IMR-90 (cell line): ENCODE measurements at regions not wholly inside any gene's neighbourhood (a gene's known extent, or its start where the extent isn't known, plus 50 kb on each side); places are given as distances from the start of the nearest gene placed in this dataset.

ENCODE experiments used
- ATAC-seq: fragments of 200-7000 bp; cut with Tn5 transposase; 2 replicates; pipeline ENCODE4 v1.9.1; 2020; ENCODE audit warnings: low read depth, mild to moderate bottlenecking, moderate library complexity
- BruUV-seq: library from RNA; stranded (reverse); fragments of 400-500 nt; replicated peaks from 2 replicates; lab custom pipeline; 2021; lab: Mats Ljungman, UMichigan
- CTCF ChIA-PET: fragments of 300-600 bp; formaldehyde crosslinking; extraction: SDS; loops from one replicate; lab custom pipeline; 2021; ENCODE audit warnings: antibody characterized with exemption; lab: Yijun Ruan, JAX
- POLR2A ChIA-PET: fragments of 300-600 bp; sonication (Branson Sonifier 250); formaldehyde crosslinking; loops from one replicate; lab custom pipeline; 2022; ENCODE audit warnings: antibody characterized with exemption; ENCODE audit not compliant: unreplicated experiment; lab: Charles Lee
- DNase-seq: peaks from one replicate; pipeline ENCODE4 v3.0.0; 2013
- H2AFZ ChIP-seq: replicated peaks from 2 replicates; pipeline ENCODE3; 2013; ENCODE audit warnings: low read length, mild to moderate bottlenecking; ENCODE audit not compliant: poor library complexity
- H2AK5ac ChIP-seq: 2 replicates; pipeline ENCODE4 v1.6.1; 2013; ENCODE audit warnings: low read depth, low read length, inconsistent platforms
- H2AK9ac ChIP-seq: replicated peaks from 2 replicates; pipeline ENCODE3; 2013; ENCODE audit warnings: mild to moderate bottlenecking, low read depth, low read length, moderate library complexity; ENCODE audit not compliant: poor library complexity
- H2BK120ac ChIP-seq: 2 replicates; pipeline ENCODE4 v1.6.1; 2013; ENCODE audit warnings: low read depth, low read length, inconsistent platforms
- H2BK15ac ChIP-seq: 3 replicates; pipeline ENCODE4 v1.6.1; 2013; ENCODE audit warnings: low read depth, low read length, inconsistent platforms
- H2BK20ac ChIP-seq: 2 replicates; pipeline ENCODE4 v1.6.1; 2013; ENCODE audit warnings: low read depth, mild to moderate bottlenecking, inconsistent platforms, low read length, moderate library complexity
- H2BK5ac ChIP-seq: 2 replicates; pipeline ENCODE4 v1.6.1; 2013; ENCODE audit warnings: mild to moderate bottlenecking, low read depth, low read length, inconsistent platforms; ENCODE audit not compliant: poor library complexity, severe bottlenecking
- H3K14ac ChIP-seq: replicated peaks from 2 replicates; pipeline ENCODE4 v1.6.1; 2013; ENCODE audit warnings: low read depth, low read length, inconsistent platforms
- H3K18ac ChIP-seq: 2 replicates; pipeline ENCODE4 v1.6.1; 2013; ENCODE audit warnings: low read depth, low read length, control low read depth
- H3K23ac ChIP-seq: 2 replicates; pipeline ENCODE4 v1.6.1; 2013; ENCODE audit warnings: low read depth, low read length, inconsistent platforms
- H3K27ac ChIP-seq: 2 replicates; pipeline ENCODE4 v1.5.1; 2013; ENCODE audit warnings: mild to moderate bottlenecking, control low read depth, low read length; ENCODE audit not compliant: insufficient read depth
- H3K27me3 ChIP-seq: 2 replicates; pipeline ENCODE4 v1.6.1; 2013; ENCODE audit warnings: low read length; ENCODE audit not compliant: control insufficient read depth, insufficient read depth
- H3K36me3 ChIP-seq: 2 replicates; pipeline ENCODE4 v1.6.1; 2013; ENCODE audit warnings: low read length, mixed read lengths; ENCODE audit not compliant: control insufficient read depth, insufficient read depth
- H3K4ac ChIP-seq: 2 replicates; pipeline ENCODE4 v1.6.1; 2013; ENCODE audit warnings: low read depth, low read length, inconsistent platforms
- H3K4me1 ChIP-seq: 2 replicates; pipeline ENCODE4 v1.6.1; 2013; ENCODE audit warnings: low read length, mixed read lengths; ENCODE audit not compliant: control insufficient read depth, insufficient read depth
- H3K4me2 ChIP-seq: 2 replicates; pipeline ENCODE4 v1.6.1; 2013; ENCODE audit warnings: low read depth, mild to moderate bottlenecking, control low read depth, low read length, moderate library complexity
- H3K4me3 ChIP-seq: 2 replicates; pipeline ENCODE4 v1.5.1; 2013; ENCODE audit warnings: low read depth, mild to moderate bottlenecking, control low read depth, low read length, moderate library complexity; ENCODE audit not compliant: insufficient read depth
- H3K56ac ChIP-seq: 2 replicates; pipeline ENCODE4 v1.6.1; 2013; ENCODE audit warnings: low read length, inconsistent platforms; ENCODE audit not compliant: insufficient read depth; ENCODE audit errors: extremely low read depth
- H3K79me1 ChIP-seq, 2 experiments: 2 replicates each; pipeline ENCODE4 v1.6.1; 2013; ENCODE audit warnings: low read length in 2 of 2, inconsistent platforms in 1 of 2, low read depth in 1 of 2
- H3K9ac ChIP-seq: 2 replicates; pipeline ENCODE4 v1.6.1; 2013; ENCODE audit warnings: low read depth, low read length, control low read depth
- H3K9me1 ChIP-seq: 2 replicates; pipeline ENCODE4 v1.6.1; 2013; ENCODE audit warnings: low read length, inconsistent platforms; ENCODE audit not compliant: insufficient read depth
- H3K9me3 ChIP-seq: 2 replicates; pipeline ENCODE4 v1.6.1; 2013; ENCODE audit warnings: low read length; ENCODE audit not compliant: control insufficient read depth, insufficient read depth
- H4K20me1 ChIP-seq: 2 replicates; pipeline ENCODE4 v1.6.1; 2013; ENCODE audit warnings: low read length, inconsistent platforms; ENCODE audit not compliant: insufficient read depth
- H4K5ac ChIP-seq: 2 replicates; pipeline ENCODE4 v1.6.1; 2013; ENCODE audit warnings: mild to moderate bottlenecking, low read depth, low read length, control low read depth
- H4K8ac ChIP-seq, 2 experiments: 2 replicates each; pipeline ENCODE4 v1.6.1; 2013; ENCODE audit warnings: low read depth in 2 of 2, low read length in 2 of 2, control low read depth in 1 of 2, inconsistent platforms in 1 of 2
- H4K91ac ChIP-seq: 2 replicates; pipeline ENCODE4 v1.6.1; 2013; ENCODE audit warnings: low read depth, low read length, inconsistent platforms; ENCODE audit not compliant: insufficient read depth
- BHLHE40 ChIP-seq: fragments of 150-350 bp; IDR thresholded peaks from 2 replicates; pipeline ENCODE4 v1.6.1; 2016; ENCODE audit warnings: mild to moderate bottlenecking, low read depth, low read length
- CEBPB ChIP-seq: IDR thresholded peaks from 2 replicates; pipeline ENCODE4 v1.6.1; 2012; ENCODE audit warnings: low read depth, low read length, improper control_type of control experiment
- FOS ChIP-seq: fragments of 150-350 bp; IDR thresholded peaks from 2 replicates; pipeline ENCODE4 v1.6.1; 2016; ENCODE audit warnings: low read depth, low read length
- MAFK ChIP-seq: IDR thresholded peaks from 2 replicates; pipeline ENCODE4 v1.6.1; 2012; ENCODE audit warnings: low read depth, low read length, improper control_type of control experiment
- MAZ ChIP-seq: IDR thresholded peaks from 2 replicates; pipeline ENCODE4 v1.6.1; 2012; ENCODE audit warnings: low read depth, mild to moderate bottlenecking, low read length, improper control_type of control experiment, moderate library complexity, borderline replicate concordance
- MXI1 ChIP-seq: IDR thresholded peaks from 2 replicates; pipeline ENCODE4 v1.6.1; 2012; ENCODE audit warnings: low read depth, mild to moderate bottlenecking, low read length, moderate library complexity, borderline replicate concordance
- NFE2L2 ChIP-seq: fragments of 150-350 bp; IDR thresholded peaks from 2 replicates; pipeline ENCODE4 v1.6.1; 2016; ENCODE audit warnings: low read depth, mild to moderate bottlenecking, low read length
- POLR2A ChIP-seq: IDR thresholded peaks from 2 replicates; pipeline ENCODE4 v1.6.1; 2012; ENCODE audit warnings: mild to moderate bottlenecking, low read depth, low read length
- RAD21 ChIP-seq: IDR thresholded peaks from 2 replicates; pipeline ENCODE4 v1.6.1; 2012; ENCODE audit warnings: low read length, improper control_type of control experiment
- RFX5 ChIP-seq: IDR thresholded peaks from 2 replicates; pipeline ENCODE4 v1.8.0; 2012; ENCODE audit warnings: low read depth, mild to moderate bottlenecking, low read length, moderate library complexity
- SMC3 ChIP-seq: fragments of 150-350 bp; IDR thresholded peaks from 2 replicates; pipeline ENCODE4 v1.6.1; 2016; ENCODE audit warnings: low read depth, mild to moderate bottlenecking, antibody characterized with exemption, low read length, moderate library complexity
- WGBS, 2 experiments: methylation state at CpG; one replicate each; pipeline versions ENCODE4 v1.1.5 to v1.1.7; 2013; ENCODE audit warnings: missing lambda C conversion rate in 2 of 2; ENCODE audit not compliant: insufficient read length in 1 of 2; ENCODE audit errors: extremely low coverage in 2 of 2; 5-methylcytosine and 5-hydroxymethylcytosine counted together
- dilution Hi-C: fragments of 300-500 bp; cut with HindIII; formaldehyde crosslinking; loops from one replicate; pipeline ENCODE4 v1.14.3; 2018; ENCODE audit warnings: low sequenced_read_pairs; ENCODE audit not compliant: unreplicated experiment
- in situ Hi-C: fragments of 300-500 bp; cut with MboI; formaldehyde crosslinking; loops from 3 replicates; pipeline ENCODE4 v1.14.3; 2019; ENCODE audit warnings: low sequenced_read_pairs, inconsistent platforms, mixed read lengths
- intact Hi-C: fragments of 100-400 bp; cut with micrococcal nuclease; formaldehyde crosslinking; loops from 2 replicates; pipeline ENCODE4 v1.10.0; 2022
- TF ChIP-seq, protein P1 (sequence below): conservative IDR thresholded peaks from 2 replicates; pipeline ENCODE4 v1.5.1; 2012; ENCODE audit warnings: mild to moderate bottlenecking, low read depth, low read length, improper control_type of control experiment
- TF ChIP-seq, protein P2 (sequence below): fragments of 150-350 bp; IDR thresholded peaks from 2 replicates; pipeline ENCODE4 v1.6.1; 2016; ENCODE audit warnings: low read depth, mild to moderate bottlenecking, low read length, moderate library complexity, borderline replicate concordance
- TF ChIP-seq, protein P3 (sequence below): fragments of 150-350 bp; IDR thresholded peaks from 2 replicates; pipeline ENCODE4 v1.6.1; 2017; ENCODE audit warnings: mild to moderate bottlenecking, antibody characterized with exemption, low read length, low read depth

DNA sequence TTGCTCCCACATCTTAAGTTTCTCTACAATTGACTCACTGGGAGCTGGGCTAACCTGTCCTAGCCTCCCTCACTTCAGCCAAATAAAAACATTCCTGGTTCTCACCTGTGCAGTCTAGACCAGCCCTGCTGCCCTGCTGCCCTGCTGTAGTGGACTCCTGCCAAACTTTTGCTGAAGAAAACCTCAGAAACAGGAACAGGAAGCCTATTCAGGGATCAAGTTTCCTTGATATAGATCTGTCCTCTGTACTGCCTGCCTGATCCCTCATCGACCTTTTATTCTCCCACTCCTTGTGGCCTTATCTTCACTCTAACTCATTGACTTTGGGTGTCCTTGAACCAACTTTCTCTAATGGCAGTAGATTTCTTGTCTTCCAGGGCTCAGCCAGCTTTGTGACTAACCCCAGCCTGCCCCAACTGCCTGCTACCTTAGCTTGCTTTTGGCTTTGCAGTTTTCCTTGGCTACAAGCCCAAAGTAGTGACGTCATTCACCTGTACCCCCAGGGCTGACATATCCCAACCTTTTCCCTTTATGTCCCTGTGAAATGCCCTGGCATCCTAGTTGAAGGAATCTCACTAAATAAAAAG lies 234.8 kb downstream of the DUSP6 start:
- H3K9me3 ChIP-seq = no peaks in the 10 kb centered on the region
- no peaks in the 10 kb centered on the region for H3K4me1 ChIP-seq
- ATAC-seq (no peak), DNase-seq (peak; percentile 2)
- H3K18ac ChIP-seq = no peak overlapping the region
- H4K8ac ChIP-seq = no peak overlapping the region
- no peak overlapping the region for H4K91ac ChIP-seq
- H4K20me1 ChIP-seq = no peaks in the 10 kb centered on the region
- in situ Hi-C loops = no loop called here
- no peak overlapping the region for H3K4ac ChIP-seq
- ChIA-PET CTCF (interaction anchor here (0.6 kb wide), 1 partner anchor 127 kb away, joined by 3 read pairs; no protein-coding TSS in a partner anchor), POLR2A (no interaction called here)
- TF ChIP-seq RAD21 (no peak), MAZ (no peak), CEBPB (no peak), BHLHE40 (no peak), MAFK (no peak), NFE2L2 (no peak), SMC3 (no peak), POLR2A (no peak), FOS (no peak), RFX5 (no peak), MXI1 (no peak)
- TF ChIP-seq, protein P1, sequence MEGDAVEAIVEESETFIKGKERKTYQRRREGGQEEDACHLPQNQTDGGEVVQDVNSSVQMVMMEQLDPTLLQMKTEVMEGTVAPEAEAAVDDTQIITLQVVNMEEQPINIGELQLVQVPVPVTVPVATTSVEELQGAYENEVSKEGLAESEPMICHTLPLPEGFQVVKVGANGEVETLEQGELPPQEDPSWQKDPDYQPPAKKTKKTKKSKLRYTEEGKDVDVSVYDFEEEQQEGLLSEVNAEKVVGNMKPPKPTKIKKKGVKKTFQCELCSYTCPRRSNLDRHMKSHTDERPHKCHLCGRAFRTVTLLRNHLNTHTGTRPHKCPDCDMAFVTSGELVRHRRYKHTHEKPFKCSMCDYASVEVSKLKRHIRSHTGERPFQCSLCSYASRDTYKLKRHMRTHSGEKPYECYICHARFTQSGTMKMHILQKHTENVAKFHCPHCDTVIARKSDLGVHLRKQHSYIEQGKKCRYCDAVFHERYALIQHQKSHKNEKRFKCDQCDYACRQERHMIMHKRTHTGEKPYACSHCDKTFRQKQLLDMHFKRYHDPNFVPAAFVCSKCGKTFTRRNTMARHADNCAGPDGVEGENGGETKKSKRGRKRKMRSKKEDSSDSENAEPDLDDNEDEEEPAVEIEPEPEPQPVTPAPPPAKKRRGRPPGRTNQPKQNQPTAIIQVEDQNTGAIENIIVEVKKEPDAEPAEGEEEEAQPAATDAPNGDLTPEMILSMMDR = no peak
- TF ChIP-seq, protein P2, sequence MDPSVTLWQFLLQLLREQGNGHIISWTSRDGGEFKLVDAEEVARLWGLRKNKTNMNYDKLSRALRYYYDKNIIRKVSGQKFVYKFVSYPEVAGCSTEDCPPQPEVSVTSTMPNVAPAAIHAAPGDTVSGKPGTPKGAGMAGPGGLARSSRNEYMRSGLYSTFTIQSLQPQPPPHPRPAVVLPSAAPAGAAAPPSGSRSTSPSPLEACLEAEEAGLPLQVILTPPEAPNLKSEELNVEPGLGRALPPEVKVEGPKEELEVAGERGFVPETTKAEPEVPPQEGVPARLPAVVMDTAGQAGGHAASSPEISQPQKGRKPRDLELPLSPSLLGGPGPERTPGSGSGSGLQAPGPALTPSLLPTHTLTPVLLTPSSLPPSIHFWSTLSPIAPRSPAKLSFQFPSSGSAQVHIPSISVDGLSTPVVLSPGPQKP = no peak
- TF ChIP-seq, protein P3, sequence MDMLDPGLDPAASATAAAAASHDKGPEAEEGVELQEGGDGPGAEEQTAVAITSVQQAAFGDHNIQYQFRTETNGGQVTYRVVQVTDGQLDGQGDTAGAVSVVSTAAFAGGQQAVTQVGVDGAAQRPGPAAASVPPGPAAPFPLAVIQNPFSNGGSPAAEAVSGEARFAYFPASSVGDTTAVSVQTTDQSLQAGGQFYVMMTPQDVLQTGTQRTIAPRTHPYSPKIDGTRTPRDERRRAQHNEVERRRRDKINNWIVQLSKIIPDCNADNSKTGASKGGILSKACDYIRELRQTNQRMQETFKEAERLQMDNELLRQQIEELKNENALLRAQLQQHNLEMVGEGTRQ = no peak
- no peaks in the 10 kb centered on the region for H3K79me1 ChIP-seq
- H3K36me3 ChIP-seq = no peaks in the 10 kb centered on the region
- no peak overlapping the region for H3K27ac ChIP-seq
- no peak overlapping the region for H3K23ac ChIP-seq
- no peaks in the 10 kb centered on the region for H3K9me1 ChIP-seq
- H2BK5ac ChIP-seq = no peak overlapping the region
- H4K5ac ChIP-seq = no peak overlapping the region
- WGBS, 2 experiments = no CpG with 5 or more reads among the region's 2 CpGs
- dilution Hi-C loops = no loop called here
- intact Hi-C loops = no loop called here
- H3K27me3 ChIP-seq = no peaks in the 10 kb centered on the region
- no peak overlapping the region for H2BK15ac ChIP-seq
- H2BK20ac ChIP-seq = no peak overlapping the region
- BruUV-seq = no TSS peak
- no peak overlapping the region for H3K4me3 ChIP-seq
- no peak overlapping the region for H2BK120ac ChIP-seq
- no peak overlapping the region for H3K4me2 ChIP-seq
- no peak overlapping the region for H3K14ac ChIP-seq
- H2AFZ ChIP-seq = no peak overlapping the region
- H2AK9ac ChIP-seq = no peak overlapping the region
- no peak overlapping the region for H2AK5ac ChIP-seq
- H3K9ac ChIP-seq = no peak overlapping the region
- H3K56ac ChIP-seq = no peak overlapping the region
